HEK293 (cell line): ENCODE measurements at regions not wholly inside any gene's neighbourhood (a gene's known extent, or its start where the extent isn't known, plus 50 kb on each side); places are given as distances from the start of the nearest gene placed in this dataset.
"Not testable (repeated sequence)": the region's sequence is repeated elsewhere in the genome, so short reads cannot be mapped to it uniquely, and the experiment has no call there.

Source experiments
- TCF7L2 ChIP-seq: IDR thresholded peaks from 2 replicates; pipeline ENCODE4 v1.6.1; 2011; ENCODE audit warnings: low read depth, mild to moderate bottlenecking, inconsistent platforms, low read length, moderate library complexity, borderline replicate concordance
- ZNF133 ChIP-seq: fragments of 450-650 bp; formaldehyde crosslinking; IDR thresholded peaks from 2 replicates; pipeline ENCODE4 v1.5.1; 2016; ENCODE audit warnings: missing biosample characterization, missing genetic modification characterization
- ZNF138 ChIP-seq: fragments of 450-650 bp; formaldehyde crosslinking; IDR thresholded peaks from 2 replicates; pipeline ENCODE4 v1.5.1; 2016; ENCODE audit warnings: missing biosample characterization, missing genetic modification characterization, borderline replicate concordance
- ZNF16 ChIP-seq: fragments of 450-650 bp; formaldehyde crosslinking; IDR thresholded peaks from 2 replicates; pipeline ENCODE4 v1.5.1; 2016; ENCODE audit warnings: low read depth, missing biosample characterization, missing genetic modification characterization
- ZNF174 ChIP-seq: fragments of 450-650 bp; formaldehyde crosslinking; IDR thresholded peaks from 2 replicates; pipeline ENCODE4 v1.5.0; 2017; ENCODE audit warnings: missing biosample characterization, mild to moderate bottlenecking, missing genetic modification characterization
- ZNF175 ChIP-seq: fragments of 450-650 bp; formaldehyde crosslinking; IDR thresholded peaks from 2 replicates; pipeline ENCODE4 v1.5.1; 2016; ENCODE audit warnings: missing biosample characterization, missing genetic modification characterization
- ZNF23 ChIP-seq: fragments of 450-650 bp; formaldehyde crosslinking; IDR thresholded peaks from 2 replicates; pipeline ENCODE4 v1.5.1; 2016; ENCODE audit warnings: missing biosample characterization, missing genetic modification characterization, borderline replicate concordance
- ZNF37A ChIP-seq: fragments of 450-650 bp; IDR thresholded peaks from 2 replicates; pipeline ENCODE4 v1.5.1; 2018; ENCODE audit warnings: missing biosample characterization, missing genetic modification characterization
- ZNF670 ChIP-seq: fragments of 450-650 bp; formaldehyde crosslinking; IDR thresholded peaks from 2 replicates; pipeline ENCODE4 v1.5.1; 2016; ENCODE audit warnings: missing biosample characterization, missing genetic modification characterization, low read depth
- TF ChIP-seq, protein P1 (sequence below): fragments of 450-650 bp; formaldehyde crosslinking; IDR thresholded peaks from 2 replicates; pipeline ENCODE4 v1.5.1; 2016; ENCODE audit warnings: missing biosample characterization, missing genetic modification characterization
- TF ChIP-seq, protein P2 (sequence below): fragments of 450-650 bp; formaldehyde crosslinking; IDR thresholded peaks from 2 replicates; pipeline ENCODE4 v1.5.1; 2016; ENCODE audit warnings: missing biosample characterization, missing genetic modification characterization
- TF ChIP-seq, protein P3 (sequence below): fragments of 450-650 bp; formaldehyde crosslinking; IDR thresholded peaks from 2 replicates; pipeline ENCODE4 v1.5.1; 2016; ENCODE audit warnings: missing biosample characterization, missing genetic modification characterization

DNA sequence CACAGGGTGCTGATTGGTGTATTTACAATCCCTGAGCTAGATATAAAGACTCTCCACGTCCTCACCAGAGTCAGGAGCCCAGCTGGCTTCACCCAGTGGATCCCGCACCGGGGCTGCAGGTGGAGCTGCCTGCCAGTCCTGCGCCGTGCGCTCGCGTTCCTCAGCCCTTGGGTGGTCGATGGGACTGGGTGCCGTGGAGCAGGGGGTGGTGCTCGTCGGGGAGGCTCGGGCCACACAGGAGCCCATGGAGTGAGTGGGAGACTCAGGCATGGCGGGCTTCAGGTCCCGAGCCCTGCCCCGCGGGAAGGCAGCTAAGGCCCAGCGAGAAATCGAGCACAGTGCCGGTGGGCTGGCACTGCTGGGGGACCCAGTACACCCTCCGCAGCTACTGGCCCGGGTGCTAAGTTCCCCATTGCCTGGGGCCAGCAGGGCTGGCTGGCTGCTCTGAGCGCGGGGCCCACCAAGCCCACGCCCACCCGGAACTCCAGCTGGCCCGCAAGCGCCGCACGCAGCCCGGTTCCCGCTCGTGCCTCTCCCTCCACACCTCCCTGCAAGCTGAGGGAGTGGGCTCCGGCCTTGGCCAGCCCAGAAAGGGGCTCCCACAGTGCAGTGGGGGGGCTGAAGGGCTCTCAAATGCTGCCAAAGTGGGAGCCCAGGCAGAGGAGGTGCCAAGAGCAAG is 66.2 kb downstream of the MAP10 start:
- not testable (repeated sequence) for TF ChIP-seq ZNF23; ZNF37A (tag by site-specific recombination); ZNF133; ZNF174 (tag by site-specific recombination); TCF7L2; ZNF670; ZNF138 (tag by site-specific recombination); ZNF175 (tag by site-specific recombination); ZNF16 (tag by site-specific recombination)
- TF ChIP-seq, protein P1, sequence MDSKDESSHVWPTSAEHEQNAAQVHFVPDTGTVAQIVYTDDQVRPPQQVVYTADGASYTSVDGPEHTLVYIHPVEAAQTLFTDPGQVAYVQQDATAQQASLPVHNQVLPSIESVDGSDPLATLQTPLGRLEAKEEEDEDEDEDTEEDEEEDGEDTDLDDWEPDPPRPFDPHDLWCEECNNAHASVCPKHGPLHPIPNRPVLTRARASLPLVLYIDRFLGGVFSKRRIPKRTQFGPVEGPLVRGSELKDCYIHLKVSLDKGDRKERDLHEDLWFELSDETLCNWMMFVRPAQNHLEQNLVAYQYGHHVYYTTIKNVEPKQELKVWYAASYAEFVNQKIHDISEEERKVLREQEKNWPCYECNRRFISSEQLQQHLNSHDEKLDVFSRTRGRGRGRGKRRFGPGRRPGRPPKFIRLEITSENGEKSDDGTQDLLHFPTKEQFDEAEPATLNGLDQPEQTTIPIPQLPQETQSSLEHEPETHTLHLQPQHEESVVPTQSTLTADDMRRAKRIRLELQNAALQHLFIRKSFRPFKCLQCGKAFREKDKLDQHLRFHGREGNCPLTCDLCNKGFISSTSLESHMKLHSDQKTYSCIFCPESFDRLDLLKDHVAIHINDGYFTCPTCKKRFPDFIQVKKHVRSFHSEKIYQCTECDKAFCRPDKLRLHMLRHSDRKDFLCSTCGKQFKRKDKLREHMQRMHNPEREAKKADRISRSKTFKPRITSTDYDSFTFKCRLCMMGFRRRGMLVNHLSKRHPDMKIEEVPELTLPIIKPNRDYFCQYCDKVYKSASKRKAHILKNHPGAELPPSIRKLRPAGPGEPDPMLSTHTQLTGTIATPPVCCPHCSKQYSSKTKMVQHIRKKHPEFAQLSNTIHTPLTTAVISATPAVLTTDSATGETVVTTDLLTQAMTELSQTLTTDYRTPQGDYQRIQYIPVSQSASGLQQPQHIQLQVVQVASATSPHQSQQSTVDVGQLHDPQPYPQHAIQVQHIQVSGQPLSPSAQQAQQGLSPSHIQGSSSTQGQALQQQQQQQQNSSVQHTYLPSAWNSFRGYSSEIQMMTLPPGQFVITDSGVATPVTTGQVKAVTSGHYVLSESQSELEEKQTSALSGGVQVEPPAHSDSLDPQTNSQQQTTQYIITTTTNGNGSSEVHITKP (tag by site-specific recombination): not testable (repeated sequence)
- TF ChIP-seq, protein P2, sequence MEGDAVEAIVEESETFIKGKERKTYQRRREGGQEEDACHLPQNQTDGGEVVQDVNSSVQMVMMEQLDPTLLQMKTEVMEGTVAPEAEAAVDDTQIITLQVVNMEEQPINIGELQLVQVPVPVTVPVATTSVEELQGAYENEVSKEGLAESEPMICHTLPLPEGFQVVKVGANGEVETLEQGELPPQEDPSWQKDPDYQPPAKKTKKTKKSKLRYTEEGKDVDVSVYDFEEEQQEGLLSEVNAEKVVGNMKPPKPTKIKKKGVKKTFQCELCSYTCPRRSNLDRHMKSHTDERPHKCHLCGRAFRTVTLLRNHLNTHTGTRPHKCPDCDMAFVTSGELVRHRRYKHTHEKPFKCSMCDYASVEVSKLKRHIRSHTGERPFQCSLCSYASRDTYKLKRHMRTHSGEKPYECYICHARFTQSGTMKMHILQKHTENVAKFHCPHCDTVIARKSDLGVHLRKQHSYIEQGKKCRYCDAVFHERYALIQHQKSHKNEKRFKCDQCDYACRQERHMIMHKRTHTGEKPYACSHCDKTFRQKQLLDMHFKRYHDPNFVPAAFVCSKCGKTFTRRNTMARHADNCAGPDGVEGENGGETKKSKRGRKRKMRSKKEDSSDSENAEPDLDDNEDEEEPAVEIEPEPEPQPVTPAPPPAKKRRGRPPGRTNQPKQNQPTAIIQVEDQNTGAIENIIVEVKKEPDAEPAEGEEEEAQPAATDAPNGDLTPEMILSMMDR (tag by site-specific recombination): not testable (repeated sequence)
- TF ChIP-seq, protein P3, sequence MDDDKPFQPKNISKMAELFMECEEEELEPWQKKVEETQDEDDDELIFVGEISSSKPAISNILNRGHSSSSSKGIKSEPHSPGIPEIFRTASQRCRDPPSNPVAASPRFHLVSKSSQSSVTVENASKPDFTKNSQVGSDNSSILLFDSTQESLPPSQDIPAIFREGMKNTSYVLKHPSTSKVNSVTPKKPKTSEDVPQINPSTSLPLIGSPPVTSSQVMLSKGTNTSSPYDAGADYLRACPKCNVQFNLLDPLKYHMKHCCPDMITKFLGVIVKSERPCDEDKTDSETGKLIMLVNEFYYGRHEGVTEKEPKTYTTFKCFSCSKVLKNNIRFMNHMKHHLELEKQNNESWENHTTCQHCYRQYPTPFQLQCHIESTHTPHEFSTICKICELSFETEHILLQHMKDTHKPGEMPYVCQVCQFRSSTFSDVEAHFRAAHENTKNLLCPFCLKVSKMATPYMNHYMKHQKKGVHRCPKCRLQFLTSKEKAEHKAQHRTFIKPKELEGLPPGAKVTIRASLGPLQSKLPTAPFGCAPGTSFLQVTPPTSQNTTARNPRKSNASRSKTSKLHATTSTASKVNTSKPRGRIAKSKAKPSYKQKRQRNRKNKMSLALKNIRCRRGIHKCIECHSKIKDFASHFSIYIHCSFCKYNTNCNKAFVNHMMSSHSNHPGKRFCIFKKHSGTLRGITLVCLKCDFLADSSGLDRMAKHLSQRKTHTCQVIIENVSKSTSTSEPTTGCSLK (tag by site-specific recombination): not testable (repeated sequence)
